Peyer's patch (tissue), 4 donors: ENCODE measurements at regions not wholly inside any gene's neighbourhood (a gene's known extent, or its start where the extent isn't known, plus 50 kb on each side); places are given as distances from the start of the nearest gene placed in this dataset.

Experiments
- POLR2A ChIP-seq, 2 donors: fragments of 450-650 bp; IDR thresholded peaks; one replicate each; pipeline ENCODE4 v1.5.1; 2017; ENCODE audit warnings: antibody characterized with exemption in 2 of 2, mild to moderate bottlenecking in 2 of 2, moderate library complexity in 2 of 2
- TF ChIP-seq, protein P1 (sequence below), 6 experiments: fragments of 450-650 bp in 4 of 6; fragments of 200-600 bp in 2 of 6; sonication (generic) in 1 of 6; IDR thresholded peaks; one replicate each; pipeline ENCODE4 v1.5.1; 2017 to 2019; ENCODE audit warnings: antibody characterized with exemption in 6 of 6, mild to moderate bottlenecking in 3 of 6, moderate library complexity in 1 of 6

DNA sequence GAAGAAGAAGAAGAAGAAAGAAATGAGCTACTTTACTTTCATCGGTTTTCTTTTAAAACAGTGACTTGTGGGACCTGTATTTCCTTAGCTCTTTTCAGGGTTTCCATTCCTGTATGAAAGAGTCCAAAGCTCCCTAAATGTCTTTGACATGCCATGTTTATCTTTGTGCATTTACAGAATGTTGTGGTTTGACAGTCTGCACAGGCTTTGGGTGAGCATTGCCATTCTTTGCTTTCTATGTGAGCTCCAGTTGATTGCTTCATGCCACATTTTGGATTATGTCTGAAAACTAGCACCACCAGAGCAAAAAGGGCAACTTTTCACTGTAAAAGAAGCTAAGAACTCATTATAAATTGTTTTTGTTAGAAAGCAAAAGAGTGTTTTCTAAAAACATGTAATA is 733.4 kb downstream of the TLE4 start:
- TF ChIP-seq, protein P1, sequence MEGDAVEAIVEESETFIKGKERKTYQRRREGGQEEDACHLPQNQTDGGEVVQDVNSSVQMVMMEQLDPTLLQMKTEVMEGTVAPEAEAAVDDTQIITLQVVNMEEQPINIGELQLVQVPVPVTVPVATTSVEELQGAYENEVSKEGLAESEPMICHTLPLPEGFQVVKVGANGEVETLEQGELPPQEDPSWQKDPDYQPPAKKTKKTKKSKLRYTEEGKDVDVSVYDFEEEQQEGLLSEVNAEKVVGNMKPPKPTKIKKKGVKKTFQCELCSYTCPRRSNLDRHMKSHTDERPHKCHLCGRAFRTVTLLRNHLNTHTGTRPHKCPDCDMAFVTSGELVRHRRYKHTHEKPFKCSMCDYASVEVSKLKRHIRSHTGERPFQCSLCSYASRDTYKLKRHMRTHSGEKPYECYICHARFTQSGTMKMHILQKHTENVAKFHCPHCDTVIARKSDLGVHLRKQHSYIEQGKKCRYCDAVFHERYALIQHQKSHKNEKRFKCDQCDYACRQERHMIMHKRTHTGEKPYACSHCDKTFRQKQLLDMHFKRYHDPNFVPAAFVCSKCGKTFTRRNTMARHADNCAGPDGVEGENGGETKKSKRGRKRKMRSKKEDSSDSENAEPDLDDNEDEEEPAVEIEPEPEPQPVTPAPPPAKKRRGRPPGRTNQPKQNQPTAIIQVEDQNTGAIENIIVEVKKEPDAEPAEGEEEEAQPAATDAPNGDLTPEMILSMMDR (IDR thresholded peaks at IDR 0.05), result no peak
- TF ChIP-seq POLR2A (IDR thresholded peaks at IDR 0.05), result no peak
